T-helper 1 cell treated with Interleukin-12 subunit alpha and Interleukin-12 subunit beta and Interleukin-4 antibody, amounts not matched to agents 30 μg/mL and 1 μg/mL, for 36 hours (primary cell): ENCODE measurements at regions not wholly inside any gene's neighbourhood (a gene's known extent, or its start where the extent isn't known, plus 50 kb on each side); places are given as distances from the start of the nearest gene placed in this dataset.

Source experiments
- H3K27ac Mint-ChIP-seq: one replicate; pipeline ENCODE4 v1.8.0; 2021; ENCODE audit warnings: mild to moderate bottlenecking, mixed read lengths
- H3K27me3 Mint-ChIP-seq: one replicate; pipeline ENCODE4 v1.8.0; 2021; ENCODE audit warnings: low read depth, mixed read lengths
- H3K36me3 Mint-ChIP-seq: one replicate; pipeline ENCODE4 v1.8.0; 2021; ENCODE audit warnings: low read depth, mixed read lengths
- H3K4me1 Mint-ChIP-seq: one replicate; pipeline ENCODE4 v1.8.0; 2021; ENCODE audit warnings: low read depth, mixed read lengths
- H3K4me3 Mint-ChIP-seq: one replicate; pipeline ENCODE4 v1.8.0; 2021; ENCODE audit warnings: mild to moderate bottlenecking, moderate library complexity, mixed read lengths
- H3K9me3 Mint-ChIP-seq: one replicate; pipeline ENCODE4 v1.8.0; 2021; ENCODE audit warnings: mixed read lengths

- no peaks in the 10 kb centered on the region for H3K9me3 Mint-ChIP-seq
- no peaks in the 10 kb centered on the region for H3K27me3 Mint-ChIP-seq
- no peaks in the 10 kb centered on the region for H3K36me3 Mint-ChIP-seq
- no peak overlapping the region for H3K4me3 Mint-ChIP-seq
- no peak overlapping the region for H3K27ac Mint-ChIP-seq
- no peaks in the 10 kb centered on the region for H3K4me1 Mint-ChIP-seq
These were observed 111.1 kb downstream of the CYP26B1 start for GRCh38 chr2:72036595-72036994.

DNA sequence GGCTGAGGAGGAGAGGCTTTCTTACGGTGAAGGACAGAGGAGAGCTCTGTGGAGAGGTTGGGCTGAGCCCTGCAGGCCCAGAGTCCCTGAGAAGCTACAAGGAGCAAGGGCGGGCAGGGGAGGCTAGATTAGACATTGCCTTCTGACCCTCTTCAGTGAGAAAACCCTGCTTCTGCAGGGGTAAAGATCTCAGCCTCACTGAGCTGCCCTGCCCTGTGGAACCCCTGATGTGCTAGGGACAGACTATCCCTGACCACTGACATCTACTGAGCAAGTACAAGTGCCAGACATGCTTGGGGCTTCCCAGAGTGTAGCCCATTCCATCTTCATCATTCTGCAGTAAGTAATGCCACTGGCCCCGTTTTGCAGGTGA is 111.5 kb downstream of the CYP26B1 start:
- H3K27me3 Mint-ChIP-seq: no peaks in the 10 kb centered on the region
- H3K4me1 Mint-ChIP-seq: no peaks in the 10 kb centered on the region
- H3K27ac Mint-ChIP-seq: no peak overlapping the region
- H3K4me3 Mint-ChIP-seq: no peak overlapping the region
- no peaks in the 10 kb centered on the region for H3K9me3 Mint-ChIP-seq
- H3K36me3 Mint-ChIP-seq: no peaks in the 10 kb centered on the region

DNA sequence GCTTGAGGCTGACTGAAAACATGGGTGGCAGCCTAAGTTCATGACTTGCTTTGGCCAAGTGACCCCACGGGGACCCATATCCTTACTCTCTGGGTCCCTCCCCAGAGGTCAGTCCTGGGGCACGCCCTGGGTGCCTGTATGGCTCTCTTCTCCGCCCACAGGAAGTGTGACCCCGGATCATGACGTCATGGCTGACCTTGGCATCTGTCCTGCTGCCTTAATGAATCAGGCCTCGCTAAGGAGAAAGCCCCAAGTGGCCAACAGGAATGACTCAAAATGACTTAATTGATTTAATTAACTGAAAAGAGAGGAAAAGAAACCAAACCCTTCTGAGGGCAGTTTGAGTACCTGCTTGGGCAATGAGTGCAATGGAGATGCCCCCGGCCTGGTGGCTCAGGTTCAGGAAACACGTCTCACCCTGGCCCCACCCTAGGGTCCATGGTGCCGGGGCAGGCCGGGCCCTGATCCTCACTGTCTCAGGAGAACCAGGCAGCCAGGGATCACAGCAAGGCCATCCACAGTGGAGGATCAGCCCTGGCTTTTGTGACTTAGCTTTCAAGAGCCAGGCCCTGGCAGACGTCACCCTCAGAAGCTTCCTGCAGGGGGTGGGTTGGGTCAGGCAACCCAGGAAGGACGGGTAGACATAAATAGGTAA is 112.0 kb downstream of the CYP26B1 start:
- H3K4me1 Mint-ChIP-seq: no peaks in the 10 kb centered on the region
- H3K27ac Mint-ChIP-seq: no peak overlapping the region
- H3K4me3 Mint-ChIP-seq: no peak overlapping the region
- no peaks in the 10 kb centered on the region for H3K9me3 Mint-ChIP-seq
- no peaks in the 10 kb centered on the region for H3K36me3 Mint-ChIP-seq
- H3K27me3 Mint-ChIP-seq: no peaks in the 10 kb centered on the region

DNA sequence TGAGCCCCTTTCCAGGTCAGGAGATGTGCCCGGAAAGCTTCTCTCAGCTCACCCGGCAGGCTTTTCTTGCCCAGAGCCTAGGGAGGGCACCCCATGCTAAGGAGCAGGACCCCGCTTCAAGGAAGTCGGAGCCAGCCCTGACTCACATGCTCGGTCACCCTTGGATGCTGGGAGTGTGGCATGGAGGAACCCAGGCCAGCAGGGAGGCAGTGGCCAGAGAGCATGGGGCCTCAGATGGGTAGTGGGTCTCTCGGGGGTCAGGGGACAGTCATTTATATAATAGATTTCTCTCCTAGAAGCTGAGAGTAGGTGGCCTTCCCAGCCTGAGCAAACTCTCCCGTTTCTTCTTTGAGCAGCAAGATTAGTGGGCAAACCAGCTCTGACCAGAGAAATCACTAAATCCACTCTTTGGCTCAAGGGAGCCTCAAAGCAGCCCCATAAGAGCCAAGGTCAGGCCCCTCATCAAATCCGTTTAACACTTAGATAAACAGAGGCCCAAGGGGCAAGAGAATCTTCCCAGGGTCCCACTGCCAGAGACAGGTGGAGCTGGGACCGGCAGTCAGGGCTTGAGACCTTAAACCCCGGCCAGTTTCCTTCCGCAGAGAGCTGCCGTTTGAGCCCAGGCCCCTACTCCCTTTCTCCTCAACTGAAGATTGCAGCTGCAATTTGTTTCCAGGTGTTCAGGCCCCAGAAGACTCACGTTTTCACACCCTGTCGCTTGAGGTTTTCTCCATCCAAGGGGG is 113.1 kb downstream of the CYP26B1 start:
- Mint-ChIP-seq H3K27ac (no peak overlapping the region), H3K36me3 (no peaks in the 10 kb centered on the region), H3K9me3 (no peaks in the 10 kb centered on the region), H3K27me3 (no peaks in the 10 kb centered on the region), H3K4me1 (no peaks in the 10 kb centered on the region), H3K4me3 (no peak overlapping the region)

DNA sequence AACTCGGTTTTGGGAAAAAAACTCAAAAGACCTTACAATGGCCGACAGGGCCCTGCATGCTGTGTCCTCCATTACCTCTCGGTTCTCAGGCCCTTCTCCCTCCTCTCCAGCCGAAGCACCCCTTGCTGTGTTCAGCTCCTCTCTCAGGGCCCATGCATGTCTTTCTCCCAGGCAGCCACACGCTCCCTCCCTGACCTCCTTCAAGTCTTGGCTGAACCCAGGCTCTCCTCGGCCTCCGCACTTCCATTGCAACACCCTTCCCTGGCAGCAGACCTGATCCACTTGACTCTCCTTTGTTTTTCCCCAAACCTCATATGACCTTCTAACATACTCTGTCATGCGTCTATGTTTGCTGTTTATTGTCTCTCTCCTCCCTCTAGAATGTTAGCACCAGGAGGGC is 114.0 kb downstream of the CYP26B1 start:
- Mint-ChIP-seq H3K27me3 (no peaks in the 10 kb centered on the region), H3K4me3 (no peak overlapping the region), H3K9me3 (no peaks in the 10 kb centered on the region), H3K36me3 (no peaks in the 10 kb centered on the region), H3K4me1 (no peaks in the 10 kb centered on the region), H3K27ac (no peak overlapping the region)

- Mint-ChIP-seq H3K4me1 (no peaks in the 10 kb centered on the region), H3K27ac (no peak overlapping the region), H3K4me3 (no peak overlapping the region), H3K36me3 (no peaks in the 10 kb centered on the region), H3K27me3 (no peaks in the 10 kb centered on the region), H3K9me3 (no peaks in the 10 kb centered on the region)
These were observed 115.1 kb downstream of the CYP26B1 start for GRCh38 chr2:72032481-72033041.

DNA sequence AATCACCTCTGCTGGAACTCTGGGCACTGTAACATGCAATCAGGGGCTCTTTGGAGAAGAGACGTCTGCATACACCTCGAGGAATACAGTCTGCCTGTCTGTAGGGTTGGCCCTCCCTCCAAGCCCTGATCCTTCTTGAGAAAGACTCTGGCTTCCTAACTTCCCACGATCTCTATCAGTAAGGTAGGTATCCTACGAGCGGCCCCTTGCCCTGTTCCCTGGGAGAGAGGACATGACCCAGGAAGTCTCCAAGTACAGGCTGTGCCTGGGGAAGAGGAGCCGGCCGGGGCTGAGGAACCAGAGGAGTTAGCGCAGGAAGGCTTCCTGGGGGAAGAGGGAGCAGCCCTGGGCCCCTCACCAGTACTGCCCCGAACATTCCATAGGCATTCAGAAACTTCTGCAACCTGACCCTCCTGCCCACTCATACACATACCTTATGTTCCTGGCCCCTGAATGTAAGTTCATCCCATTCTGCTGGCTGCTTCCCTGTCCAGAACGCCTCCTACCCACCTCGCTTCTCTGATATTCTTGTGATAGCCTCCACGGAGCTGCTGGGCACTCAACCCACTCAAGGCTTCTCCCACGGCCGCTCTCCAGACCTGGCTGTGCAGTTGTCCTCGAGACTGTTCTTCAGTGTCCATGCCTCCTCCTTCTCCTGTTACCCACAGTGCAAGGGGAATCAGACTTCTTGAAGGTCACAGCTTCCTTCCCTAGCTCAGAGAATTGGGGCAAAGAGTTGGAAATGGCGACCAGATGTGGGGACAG is 116.1 kb downstream of the CYP26B1 start:
- no peak overlapping the region for H3K4me3 Mint-ChIP-seq

GRCh38 chr2:72028996-72029395 is 118.7 kb downstream of the CYP26B1 start:
- Mint-ChIP-seq H3K4me3 (no peak overlapping the region), H3K9me3 (no peaks in the 10 kb centered on the region), H3K27me3 (no peaks in the 10 kb centered on the region), H3K27ac (no peak overlapping the region), H3K4me1 (no peaks in the 10 kb centered on the region), H3K36me3 (no peaks in the 10 kb centered on the region)

More for the DNA sequence above, 116.1 kb downstream of the CYP26B1 start:
- no peak overlapping the region for H3K27ac Mint-ChIP-seq
- H3K36me3 Mint-ChIP-seq: no peaks in the 10 kb centered on the region
- no peaks in the 10 kb centered on the region for H3K9me3 Mint-ChIP-seq
- H3K27me3 Mint-ChIP-seq: no peaks in the 10 kb centered on the region
- no peaks in the 10 kb centered on the region for H3K4me1 Mint-ChIP-seq

DNA sequence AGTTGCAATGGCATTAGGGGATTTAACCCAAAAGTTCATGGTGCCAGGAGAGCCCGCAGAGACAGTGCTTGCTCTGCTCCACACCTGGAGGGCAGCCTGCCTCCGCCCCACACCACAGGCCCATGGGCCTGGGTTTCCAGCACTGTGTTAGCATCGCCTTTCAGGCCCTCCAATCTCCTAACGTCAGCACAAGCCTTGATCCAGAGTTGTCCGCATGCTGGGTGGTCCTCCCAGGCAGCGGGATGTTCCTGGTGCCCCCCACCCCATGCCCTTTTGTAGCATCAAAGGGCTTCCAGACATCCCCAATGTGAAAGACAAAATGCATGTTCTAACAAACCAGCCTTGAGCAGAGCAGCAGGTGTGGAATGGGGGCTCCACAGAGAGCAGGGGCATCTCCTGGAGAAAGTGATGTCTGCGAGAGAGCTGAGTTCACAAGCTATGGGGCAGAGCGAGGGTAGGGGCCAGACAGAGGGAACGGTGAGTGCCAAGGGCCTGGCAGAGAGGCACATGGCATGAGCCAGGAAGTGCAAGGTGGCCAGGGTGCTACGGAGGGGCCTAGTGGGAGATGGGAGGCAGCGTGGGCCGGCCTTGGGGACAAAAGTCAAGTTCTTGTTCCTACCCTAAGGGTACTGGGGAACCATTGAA is 119.2 kb downstream of the CYP26B1 start:
- Mint-ChIP-seq H3K27ac (no peak overlapping the region), H3K27me3 (no peaks in the 10 kb centered on the region), H3K4me1 (no peaks in the 10 kb centered on the region), H3K36me3 (no peaks in the 10 kb centered on the region), H3K9me3 (no peaks in the 10 kb centered on the region), H3K4me3 (no peak overlapping the region)

DNA sequence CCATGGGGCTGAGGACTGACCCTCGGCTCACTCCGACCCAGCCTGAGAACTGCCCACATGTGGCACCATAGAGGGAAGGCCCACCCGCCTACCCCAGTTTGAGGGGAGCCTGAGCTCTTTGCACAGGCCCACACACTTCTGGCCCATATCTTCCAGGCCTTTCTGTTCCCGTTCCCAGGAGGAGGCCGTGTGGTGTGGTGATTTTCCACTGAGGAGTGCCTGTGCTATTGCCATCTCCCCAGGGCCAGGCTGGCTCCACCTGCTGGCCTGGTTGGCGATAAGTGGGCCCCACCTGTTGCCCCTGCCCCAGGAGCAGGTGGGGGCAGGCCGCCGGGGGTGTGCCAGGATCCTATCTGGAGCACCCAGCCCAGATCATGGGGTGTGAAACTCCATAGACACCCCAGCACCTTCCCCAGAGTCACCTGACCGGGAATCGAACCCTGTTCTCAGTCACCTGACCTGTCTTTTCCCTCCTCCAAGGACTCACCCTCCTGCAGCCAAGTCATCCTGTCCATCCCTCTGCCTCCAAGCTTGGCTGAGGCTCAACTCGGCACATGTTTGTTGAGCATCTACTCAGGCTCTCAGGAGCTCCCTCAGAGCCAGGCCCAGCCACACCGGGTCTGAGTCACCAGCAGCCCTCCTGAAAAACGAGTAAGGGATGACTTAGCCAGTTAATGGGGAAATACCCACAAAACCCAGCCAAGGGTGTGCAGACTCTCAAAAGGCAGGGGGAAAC is 120.1 kb downstream of the CYP26B1 start:
- Mint-ChIP-seq H3K27ac (no peak overlapping the region), H3K27me3 (no peaks in the 10 kb centered on the region), H3K36me3 (no peaks in the 10 kb centered on the region), H3K4me3 (no peak overlapping the region), H3K4me1 (no peaks in the 10 kb centered on the region), H3K9me3 (no peaks in the 10 kb centered on the region)

- Mint-ChIP-seq H3K9me3 (no peaks in the 10 kb centered on the region), H3K36me3 (no peaks in the 10 kb centered on the region), H3K27ac (no peak overlapping the region), H3K27me3 (no peaks in the 10 kb centered on the region), H3K4me1 (no peaks in the 10 kb centered on the region), H3K4me3 (no peak overlapping the region)
These were observed 120.7 kb downstream of the CYP26B1 start for GRCh38 chr2:72026819-72027425.

DNA sequence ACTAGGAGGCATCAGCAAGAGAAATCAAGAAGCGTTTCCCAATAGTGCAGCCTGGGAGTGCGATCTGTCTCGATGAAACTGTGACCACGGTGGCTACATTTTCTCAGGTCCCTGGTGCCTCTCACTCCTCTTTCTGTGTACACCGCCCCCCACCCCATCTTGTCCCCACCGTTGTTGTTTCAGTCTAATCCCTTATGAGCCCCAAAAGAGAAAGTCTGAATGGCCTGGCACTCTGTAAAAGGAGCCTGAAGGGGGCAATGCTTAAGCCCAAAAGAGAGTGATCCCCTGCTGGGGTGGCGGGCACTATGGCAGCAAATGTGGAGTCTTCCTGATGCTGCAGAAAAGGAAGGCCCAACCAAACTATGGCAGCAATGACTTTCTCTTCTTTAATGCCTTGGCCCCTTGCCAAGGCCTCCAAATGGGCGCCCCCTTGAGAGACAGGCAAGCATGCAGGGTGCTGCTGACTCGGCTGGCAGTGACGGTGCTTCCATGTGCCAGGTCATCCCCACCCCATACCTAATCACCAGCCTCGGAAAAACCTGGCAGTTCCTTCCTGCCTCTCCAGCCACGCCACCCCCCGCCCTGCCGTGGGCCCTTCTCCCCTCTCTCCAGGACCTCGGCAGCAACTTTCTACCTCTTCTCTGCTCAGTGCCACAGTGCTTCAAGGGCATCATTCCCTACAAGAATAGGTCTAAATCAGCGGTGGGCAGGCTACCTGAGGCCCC is 123.0 kb downstream of the CYP26B1 start:
- Mint-ChIP-seq H3K36me3 (no peaks in the 10 kb centered on the region), H3K4me3 (no peak overlapping the region), H3K27me3 (no peaks in the 10 kb centered on the region), H3K27ac (no peak overlapping the region), H3K4me1 (no peaks in the 10 kb centered on the region), H3K9me3 (no peaks in the 10 kb centered on the region)

GRCh38 chr2:72023678-72024390 is 123.8 kb downstream of the CYP26B1 start:
- H3K36me3 Mint-ChIP-seq: no peaks in the 10 kb centered on the region
- no peak overlapping the region for H3K27ac Mint-ChIP-seq
- no peaks in the 10 kb centered on the region for H3K4me1 Mint-ChIP-seq
- no peaks in the 10 kb centered on the region for H3K9me3 Mint-ChIP-seq
- H3K27me3 Mint-ChIP-seq: no peaks in the 10 kb centered on the region
- H3K4me3 Mint-ChIP-seq: no peak overlapping the region
